ENCODE measurements at regions not wholly inside any gene's neighbourhood (a gene's known extent, or its start where the extent isn't known, plus 50 kb on each side); places are given as distances from the start of the nearest gene placed in this dataset.
"Not testable (repeated sequence)": the region's sequence is repeated elsewhere in the genome, so short reads cannot be mapped to it uniquely, and the experiment has no call there.

DNA sequence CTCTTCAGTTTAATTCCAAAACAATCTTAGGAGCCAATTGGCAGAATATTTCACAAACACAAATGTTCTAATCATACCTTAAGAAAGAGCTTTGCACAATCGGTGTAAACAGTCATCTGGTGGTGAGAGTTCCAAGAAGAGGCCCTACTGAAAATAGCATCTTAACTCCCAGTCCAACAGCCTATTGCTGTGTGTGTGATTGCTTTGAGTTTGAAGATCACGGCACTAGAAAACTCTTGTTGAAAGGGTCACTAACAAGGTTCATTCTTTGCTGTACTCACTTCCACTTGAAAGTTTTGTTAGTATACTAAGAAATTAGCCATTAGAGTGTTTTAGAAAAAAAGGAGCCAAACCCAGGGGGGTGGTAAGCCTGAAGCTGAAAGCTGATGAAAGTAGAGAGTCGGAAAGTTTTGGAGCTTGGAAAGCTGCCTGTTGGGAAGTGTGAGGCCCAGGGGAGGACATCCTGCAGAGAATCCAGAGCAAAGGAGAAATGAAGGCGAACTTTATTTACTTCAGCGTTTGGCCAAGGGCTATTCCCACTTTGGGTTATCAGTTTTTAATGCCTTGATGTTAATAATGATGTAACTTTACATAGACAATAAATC, 180.3 kb upstream of the GHR start:
- no peak for ATAC-seq

DNA sequence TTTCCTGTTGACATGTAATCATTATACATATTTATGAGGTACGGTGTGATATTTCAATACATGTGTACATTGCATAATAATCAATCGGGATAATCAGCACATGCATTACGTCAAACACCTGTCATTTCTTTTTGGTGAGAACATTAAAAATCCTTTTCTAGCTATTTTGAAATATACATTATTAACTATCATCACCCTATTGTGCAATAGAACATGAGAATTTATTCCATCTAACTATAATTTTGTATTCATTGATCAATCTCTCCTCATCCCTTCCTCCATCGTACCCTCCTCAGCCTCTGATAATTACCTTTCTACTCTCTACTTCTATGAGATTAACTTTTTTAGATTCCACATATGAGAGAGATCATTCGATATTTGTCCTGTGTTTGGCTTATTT, 170.9 kb upstream of the GHR start:
- ATAC-seq = no peak

DNA sequence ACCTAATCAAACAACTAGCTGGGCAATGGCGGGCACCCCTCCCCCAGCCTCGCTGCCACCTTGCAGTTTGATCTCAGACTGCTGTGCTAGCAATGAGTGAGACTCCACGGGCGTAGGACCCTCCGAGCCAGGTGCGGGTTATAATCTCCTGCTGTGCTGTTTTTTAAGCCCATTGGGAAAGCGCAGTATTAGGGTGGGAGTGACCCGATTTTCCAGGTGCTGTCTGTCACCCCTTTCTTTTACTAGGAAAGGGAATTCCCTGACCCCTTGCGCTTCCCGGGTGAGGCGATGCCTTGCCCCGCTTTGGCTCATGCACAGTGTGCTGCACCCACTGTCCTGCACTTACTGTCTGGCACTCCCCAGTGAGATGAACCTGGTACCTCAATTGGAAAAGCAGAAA, 163.3 kb upstream of the GHR start:
- not testable (repeated sequence) for ATAC-seq

DNA sequence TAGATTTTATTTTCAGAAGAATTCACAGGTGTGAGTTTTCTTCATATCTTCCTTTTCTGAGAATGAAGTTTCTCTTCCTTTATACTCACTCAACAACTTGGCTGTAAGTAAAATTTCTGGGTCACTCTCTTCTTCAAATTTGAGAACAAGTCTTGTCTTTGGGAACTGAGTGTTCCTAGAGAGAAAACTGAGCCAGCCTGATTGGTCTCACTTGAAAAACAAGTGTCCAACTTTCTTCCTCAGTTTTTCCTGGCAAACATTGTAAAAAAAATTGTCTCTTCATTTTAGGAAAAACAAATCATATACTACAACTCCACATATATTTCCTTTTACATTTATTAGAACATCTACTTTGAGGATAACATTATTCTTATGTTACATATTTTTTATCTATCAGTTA, 156.1 kb upstream of the GHR start:
- no peak for ATAC-seq

DNA sequence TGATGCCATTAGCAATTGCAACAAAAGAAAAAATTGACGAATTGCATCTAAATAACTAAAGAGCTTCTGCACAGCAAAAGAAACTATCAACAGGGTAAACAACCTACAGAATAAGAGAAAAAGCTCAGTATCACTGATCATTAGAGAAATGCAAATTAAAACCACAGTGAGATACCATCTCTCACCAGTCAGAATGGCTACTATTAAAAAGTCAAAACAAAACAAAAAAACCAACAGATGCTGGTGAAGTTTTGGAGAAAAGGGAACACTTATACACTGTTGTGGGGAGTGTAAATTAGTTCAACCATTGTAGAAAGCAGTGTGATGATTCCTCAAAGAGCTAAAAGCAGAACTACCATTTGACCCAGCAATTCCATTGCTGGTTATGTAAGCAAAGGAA, 155.1 kb upstream of the GHR start:
- ATAC-seq = not testable (repeated sequence)

DNA sequence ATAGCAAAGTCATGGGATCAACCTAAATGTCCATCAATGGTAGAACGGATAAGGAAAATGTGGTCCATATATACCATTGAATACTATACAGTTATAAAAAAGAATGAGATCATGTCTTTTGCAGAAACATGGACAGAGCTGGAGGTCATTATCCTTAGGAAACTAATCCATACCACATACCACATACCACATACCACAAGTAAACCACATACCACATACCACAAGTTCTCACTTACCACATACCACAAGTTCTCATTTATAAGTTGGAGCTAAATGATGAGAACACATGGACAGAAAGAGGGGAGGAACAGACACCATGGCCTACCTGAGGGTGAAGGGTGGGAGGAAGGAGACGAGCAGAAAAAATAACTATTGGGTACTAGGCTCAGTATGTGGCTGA, 154.6 kb upstream of the GHR start:
- ATAC-seq = no peak

DNA sequence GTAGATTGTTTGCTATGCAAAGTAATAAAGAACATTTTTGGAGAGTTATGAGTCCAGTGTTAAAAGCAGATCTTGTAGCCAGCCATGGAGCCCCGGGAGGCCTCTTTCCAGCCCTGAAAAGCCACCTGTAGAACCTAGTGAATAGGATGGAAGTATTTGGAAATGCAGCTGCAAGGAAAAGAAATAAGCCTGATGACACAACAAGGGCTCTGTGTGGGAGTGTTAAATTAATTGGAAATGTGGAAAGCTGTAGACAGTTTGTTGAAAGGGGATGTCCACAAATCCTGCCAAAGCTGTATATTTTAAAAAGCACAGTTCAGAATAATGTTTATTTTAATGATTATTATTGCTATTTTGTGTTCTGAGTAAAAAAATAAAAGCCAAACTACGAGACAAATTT, 152.5 kb upstream of the GHR start:
- ATAC-seq = no peak

DNA sequence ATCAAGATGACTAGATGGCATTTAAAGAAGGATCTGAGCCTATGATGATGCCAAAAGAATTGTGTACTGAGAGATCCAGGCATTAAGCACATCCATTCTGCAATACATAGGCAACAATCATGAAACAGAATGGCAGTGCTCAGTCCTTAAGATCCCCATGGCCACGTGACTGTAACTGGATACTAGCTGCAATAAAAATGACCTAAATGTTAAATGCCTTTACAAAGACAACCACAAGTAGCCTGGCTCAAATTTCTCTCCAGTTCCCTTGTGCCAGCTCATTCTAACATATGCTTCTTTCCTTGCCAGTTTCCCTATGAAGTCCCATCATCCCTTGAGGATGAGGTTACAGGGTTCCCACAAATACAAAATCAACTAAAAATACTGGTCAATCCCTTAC, 148.3 kb upstream of the GHR start:
- no peak for ATAC-seq

DNA sequence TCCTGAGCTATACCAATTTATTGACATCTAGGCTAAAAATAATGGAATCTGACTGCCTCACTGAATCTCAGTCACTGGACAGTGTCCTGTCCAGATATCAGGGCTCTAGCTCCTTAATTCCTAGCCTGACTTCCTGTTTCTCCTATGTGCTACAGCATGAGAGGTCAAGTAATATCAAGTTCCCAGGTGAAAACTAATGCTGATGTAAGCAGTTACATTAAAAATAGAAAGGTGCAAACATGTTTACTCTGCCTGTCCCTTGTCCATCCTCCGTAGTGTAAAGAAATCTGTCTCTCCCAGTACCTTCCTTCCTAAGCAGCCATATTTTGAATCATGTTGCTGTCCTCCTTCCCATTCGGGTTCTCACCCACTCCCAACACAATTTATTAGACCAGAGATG, 145.9 kb upstream of the GHR start:
- ATAC-seq = no peak

DNA sequence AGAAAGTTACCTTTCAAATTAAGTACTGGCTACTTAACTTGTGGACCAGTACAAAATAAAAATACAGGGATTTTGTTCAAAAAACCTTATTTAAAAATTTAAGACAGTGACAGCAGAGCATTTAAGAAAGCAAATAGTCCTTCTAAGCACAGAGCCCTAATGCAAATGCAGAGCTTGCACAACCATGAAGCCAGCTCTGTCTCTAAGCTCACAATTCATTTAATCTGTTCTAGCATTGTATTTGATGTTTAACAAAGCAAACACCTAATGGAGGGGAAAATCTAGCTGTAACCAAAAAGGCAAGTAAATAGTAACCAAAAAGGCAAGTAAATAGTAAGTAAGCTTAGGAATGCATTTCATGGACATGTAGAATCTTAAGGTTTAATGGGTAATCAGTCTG, 138.7 kb upstream of the GHR start:
- no peak for ATAC-seq

DNA sequence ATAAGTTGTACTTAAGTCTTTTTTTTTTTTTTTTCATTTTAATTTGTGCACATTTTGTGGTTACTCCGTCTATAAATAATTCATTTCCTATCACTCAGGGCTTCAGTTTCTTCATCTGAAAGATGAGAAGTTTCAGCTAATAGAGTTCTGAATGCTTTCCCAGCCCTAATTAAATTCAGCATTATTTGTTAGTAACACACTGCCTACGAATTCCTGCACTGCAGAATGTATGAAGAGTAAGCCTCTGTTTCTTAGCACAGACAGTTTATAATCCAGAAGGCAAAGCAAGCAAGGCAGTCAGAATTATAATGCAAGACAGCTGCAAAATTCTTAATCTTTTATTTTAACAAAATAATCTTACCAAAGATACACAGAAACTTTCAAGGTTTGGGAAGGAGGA, 138.0 kb upstream of the GHR start:
- no peak for ATAC-seq

DNA sequence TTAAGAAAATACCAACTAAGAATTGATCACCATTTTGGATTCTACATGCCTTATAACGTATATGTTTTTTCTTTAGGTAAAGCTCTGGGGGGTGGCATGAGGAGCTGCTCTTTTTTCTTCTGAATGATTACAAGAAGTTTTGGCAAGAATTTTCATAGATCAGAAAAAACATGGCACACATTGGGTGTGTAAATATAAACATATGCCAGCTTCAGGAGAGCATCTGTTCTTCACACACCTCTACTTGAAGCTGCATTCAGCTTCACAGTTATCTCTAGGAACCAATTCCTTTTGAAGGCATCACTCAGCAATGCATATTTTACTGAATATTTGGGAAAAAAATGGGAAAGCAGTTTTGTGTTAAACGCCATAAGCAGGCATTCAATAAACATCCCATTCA, 122.7 kb upstream of the GHR start:
- ATAC-seq = no peak

DNA sequence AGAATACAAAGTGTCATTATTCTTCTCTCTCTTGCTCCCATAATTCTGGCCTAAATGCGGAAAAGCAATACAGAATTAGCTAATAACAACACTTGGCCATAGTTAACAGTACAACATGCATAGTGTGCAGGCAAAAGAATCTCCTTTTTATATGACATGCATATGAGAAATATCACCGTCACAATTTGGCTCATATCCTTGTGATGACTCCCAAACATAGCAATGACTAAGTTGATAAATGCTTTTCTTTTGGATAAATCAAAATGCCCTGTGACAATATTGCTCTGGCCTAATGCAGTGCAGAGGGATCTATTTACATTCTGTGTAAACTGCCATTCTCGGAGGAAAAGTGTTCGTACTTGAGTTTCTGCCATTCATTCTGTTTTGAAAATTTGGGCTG, 121.9 kb upstream of the GHR start:
- ATAC-seq = no peak

DNA sequence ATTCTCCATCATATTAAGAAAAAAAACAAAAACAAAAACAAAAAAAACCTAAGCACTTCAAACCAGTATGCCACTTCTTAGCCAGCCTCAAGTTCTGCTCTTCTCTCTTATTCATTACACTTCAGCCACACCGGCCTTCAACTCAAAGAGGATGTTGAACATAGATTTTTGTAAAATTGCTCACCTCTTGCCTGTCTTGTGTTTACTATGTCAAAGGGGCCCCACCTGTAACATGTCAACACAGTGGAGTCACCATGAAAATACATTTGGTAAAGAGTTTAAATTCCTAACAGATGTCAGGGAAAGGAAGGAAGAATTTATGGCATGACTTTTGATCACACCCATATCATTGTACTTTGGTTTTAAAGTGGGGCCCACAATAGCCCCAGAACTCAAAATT, 121.1 kb upstream of the GHR start:
- ATAC-seq = no peak

DNA sequence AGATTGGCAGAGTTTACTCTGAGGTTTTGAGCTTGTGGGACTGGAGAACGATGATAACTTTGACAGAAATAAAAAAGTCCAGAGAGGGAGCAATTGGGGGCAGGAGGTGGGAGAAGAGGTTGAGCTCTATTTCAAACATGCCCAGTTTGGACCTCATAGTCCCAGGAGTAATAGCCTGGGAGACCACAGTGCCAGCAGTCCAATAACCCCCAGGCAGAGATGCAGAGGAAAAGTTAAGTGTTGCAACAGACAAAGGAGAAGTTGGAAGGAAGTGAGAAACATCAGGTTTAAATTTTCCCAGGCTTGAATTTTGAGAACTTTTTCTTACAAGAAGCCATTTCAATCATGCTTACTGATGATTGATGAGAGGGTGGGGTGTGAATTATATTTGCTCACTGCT, 117.0 kb upstream of the GHR start:
- no peak for ATAC-seq

DNA sequence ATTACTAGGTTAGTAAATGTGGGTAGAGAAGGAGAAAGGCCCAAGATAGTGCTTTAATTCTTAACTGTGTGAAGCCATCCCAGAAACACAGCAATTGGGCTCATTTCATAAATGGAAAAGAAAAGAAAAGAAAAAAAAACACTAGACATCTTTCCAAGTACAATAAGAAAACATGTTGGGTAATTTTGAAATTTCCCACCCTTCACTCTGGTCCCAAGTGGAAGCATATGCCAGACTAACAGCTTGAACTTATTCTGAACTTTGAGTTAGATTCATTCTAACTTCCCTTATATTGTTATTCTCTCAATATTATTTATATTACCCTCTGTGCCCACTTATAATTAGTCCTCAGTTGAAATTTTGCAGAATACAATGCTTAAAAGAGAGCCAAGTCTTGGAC, 113.4 kb upstream of the GHR start:
- ATAC-seq = no peak

DNA sequence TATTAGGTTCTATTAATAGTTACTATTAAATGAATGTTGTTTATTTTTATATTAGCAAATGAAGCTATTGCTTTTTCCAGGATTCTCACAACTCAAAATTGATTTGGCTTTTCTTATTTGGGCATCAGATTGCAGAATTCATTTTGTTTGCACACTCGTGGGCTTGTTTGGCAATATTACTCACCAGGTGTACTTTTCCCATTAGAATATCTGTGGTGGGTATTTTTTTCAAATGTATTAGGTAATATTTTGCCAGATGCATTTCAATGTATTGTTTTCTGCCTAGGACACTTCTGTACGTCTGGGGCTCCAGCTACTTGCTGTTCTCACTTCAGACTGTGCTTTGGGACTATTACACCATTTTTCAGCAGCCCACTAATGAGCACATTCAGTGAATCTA, 108.0 kb upstream of the GHR start:
- ATAC-seq = no peak

DNA sequence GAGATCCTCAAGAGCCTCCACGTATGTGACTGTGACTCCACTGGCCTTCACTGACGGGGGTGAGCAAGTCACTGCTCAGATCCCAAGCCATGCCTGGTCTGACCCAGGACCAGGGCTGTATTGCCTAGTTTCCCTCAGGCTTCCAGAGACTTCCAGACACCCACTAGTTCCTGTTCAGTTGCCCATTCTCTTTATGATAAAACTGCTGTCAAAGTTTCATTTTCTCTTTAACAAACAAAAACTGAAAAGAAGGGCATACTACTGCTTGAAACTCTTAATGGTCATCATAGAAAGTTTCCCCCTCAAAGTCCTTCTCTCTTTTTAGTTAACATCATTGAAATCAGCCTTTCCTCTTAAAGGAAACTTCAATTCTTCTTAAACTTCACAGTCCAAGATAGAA, 105.7 kb upstream of the GHR start:
- no peak for ATAC-seq

DNA sequence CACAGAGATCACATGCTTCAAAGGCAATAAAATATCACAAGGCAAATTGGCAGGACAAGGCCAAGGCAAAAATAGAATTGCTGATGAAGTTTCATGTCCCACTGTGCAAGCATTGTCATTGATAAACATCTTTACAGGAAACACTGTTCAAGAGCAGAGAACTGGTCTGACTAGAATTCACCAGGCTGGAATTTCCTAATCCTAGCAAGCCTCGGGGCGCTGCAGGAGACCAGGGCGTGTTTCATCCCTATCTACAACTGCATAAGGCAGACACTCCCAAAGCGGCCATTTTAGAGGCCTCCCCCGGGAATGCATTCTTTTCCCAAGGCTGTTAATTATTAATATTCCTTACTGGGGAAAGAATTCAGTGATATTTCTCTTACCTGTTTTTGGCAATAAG, 103.7 kb upstream of the GHR start:
- not testable (repeated sequence) for ATAC-seq

DNA sequence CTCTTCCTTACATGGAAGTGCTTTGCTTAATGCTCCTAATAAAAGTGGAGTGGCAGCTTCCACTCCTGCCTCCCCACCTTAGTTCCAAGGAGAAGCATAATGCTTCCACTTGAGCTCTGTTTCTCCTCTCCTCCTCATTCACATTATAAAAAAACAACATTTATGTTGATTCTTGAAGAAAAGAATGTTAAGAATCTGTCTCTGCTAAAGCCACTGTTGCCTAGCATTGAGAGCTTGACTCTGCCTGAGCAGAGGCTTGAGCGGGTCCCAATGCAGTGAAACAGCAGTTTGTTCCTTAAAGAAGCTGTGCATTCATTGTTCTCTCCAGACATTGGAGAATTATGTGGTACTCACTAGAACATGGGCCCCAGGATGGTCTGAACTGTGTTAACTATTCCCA, 101.5 kb upstream of the GHR start:
- no peak for ATAC-seq

DNA sequence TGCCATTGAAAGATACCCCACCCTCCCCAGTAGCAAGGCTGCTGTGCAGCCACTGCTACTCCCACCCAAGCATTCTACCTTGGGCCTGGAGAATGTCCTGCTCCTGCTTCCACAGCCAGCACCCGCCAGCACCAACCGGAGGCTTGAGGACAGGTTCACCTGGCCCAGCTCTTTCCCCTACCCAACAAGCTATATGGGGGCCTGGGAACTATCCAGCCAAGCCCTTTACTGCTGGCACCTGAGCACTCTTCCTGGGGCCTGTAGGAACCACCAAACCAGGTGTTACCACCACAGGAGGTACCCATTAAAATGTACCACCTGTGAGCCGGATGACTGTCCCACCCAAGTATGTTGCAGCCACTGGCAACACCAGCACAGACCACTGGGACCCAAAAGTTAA, 86.1 kb upstream of the GHR start:
- no peak for ATAC-seq

DNA sequence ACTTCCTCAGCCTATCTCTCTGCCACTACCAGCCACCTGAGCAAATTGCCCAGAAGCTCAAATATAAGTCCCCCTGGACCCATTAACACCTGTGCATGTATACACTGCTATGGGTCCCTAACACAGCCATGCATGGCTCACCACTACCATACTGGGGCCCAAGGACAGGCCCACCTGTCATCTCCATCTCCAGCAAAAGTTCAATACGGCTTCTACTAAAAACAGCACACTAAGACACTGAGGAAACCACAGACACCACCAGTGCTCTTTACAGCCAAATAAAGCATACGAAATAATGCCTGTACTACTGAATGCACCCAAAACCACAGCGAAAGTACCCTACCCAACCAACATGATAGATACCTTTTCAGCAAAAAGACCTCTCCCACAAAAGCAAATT, 85.6 kb upstream of the GHR start:
- no peak for ATAC-seq

DNA sequence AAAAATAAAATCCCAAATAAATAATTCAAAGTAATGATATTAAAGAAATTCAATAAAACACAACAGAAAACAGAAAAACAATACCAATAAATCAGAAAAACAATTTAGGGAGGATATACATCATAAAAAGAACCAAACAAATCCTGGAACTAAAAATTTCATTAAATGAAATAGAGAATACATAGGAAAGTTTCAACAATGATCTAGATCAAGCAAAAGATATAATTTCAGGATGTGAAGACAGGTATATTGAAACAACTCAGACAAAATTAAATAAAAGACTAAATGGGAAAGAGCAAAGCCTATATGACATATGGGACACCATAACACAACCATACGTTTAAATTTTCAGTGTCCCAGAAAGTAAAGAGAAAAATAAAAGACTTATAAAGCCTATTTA, 85.1 kb upstream of the GHR start:
- ATAC-seq = no peak

DNA sequence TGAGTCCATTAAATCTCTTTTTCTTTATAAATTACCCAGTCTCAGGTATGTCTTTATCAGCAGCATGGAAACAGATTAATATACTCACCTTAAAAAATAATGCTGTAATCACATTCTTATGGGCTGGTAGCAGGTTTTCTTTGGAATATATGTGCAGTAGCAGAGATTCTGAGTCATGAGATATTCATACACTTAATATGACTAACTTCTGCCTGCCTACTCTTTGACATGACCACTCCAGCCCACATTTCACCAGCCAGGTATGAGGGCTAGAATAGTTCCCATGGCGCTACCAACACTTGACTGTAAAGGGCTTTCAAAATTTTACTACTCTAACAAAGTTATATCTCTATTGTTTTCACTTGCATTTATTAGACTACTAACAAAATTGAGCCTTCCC, 74.1 kb upstream of the GHR start:
- no peak for ATAC-seq

DNA sequence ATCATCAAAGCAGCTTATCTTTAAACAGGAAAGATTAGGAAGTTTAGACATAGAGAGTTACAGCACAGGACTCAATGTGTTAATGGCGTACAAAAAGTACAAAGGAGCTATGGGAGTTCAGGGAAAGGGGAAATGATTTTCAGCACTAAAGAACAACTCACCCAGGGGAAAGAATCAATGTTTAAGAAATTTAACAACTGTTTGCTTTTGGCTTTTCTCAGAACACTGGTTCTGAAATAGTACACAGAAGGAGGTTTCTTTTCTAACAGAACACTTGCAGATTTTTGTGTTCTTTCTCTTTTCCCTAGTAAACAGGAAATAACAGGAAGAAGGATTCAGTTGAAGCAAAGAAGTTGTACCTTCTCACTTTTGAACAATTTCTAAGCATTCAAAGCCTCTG, 71.3 kb upstream of the GHR start:
- no peak for ATAC-seq

DNA sequence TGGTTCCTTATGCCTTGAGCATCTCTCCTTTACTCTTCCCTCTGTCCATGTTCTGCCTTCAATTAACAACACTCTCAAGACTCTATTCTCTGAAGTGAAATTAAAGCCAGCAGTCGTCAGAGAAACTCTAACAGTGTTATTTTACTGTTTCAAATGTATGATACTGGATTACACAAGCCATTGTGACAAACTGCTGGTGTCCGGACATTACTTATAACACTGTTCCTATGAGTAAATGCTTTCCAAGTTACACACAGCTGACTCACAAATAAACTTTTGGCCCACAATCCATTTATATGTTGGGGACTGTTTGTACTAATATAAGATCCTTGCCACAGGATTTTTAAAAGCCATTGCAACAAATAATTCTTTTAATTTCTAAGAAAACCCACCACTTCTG, 63.2 kb upstream of the GHR start:
- no peak for ATAC-seq
